ENCODE measurements at regions not wholly inside any gene's neighbourhood (a gene's known extent, or its start where the extent isn't known, plus 50 kb on each side); places are given as distances from the start of the nearest gene placed in this dataset.

DNA sequence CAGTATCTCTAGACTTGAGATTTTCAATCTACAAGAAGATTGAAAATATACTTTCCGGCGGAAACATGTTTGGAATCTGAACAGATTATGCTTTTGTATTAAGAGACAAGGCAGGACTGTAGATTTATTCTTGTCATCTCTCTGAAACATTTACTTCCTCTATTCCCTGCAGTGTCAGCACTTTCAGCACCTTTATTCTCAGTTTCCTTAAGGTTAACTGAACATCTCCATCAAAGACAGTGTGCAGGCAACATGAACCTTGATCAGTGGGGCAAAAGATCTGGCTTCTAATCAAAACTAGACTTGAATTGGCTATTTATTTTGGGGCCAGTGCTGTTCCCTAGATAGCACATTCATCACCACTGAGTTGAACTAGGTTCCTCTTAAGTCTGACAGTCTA, 129.9 kb upstream of the HCN1 start (continued):
- TF ChIP-seq, protein P1, sequence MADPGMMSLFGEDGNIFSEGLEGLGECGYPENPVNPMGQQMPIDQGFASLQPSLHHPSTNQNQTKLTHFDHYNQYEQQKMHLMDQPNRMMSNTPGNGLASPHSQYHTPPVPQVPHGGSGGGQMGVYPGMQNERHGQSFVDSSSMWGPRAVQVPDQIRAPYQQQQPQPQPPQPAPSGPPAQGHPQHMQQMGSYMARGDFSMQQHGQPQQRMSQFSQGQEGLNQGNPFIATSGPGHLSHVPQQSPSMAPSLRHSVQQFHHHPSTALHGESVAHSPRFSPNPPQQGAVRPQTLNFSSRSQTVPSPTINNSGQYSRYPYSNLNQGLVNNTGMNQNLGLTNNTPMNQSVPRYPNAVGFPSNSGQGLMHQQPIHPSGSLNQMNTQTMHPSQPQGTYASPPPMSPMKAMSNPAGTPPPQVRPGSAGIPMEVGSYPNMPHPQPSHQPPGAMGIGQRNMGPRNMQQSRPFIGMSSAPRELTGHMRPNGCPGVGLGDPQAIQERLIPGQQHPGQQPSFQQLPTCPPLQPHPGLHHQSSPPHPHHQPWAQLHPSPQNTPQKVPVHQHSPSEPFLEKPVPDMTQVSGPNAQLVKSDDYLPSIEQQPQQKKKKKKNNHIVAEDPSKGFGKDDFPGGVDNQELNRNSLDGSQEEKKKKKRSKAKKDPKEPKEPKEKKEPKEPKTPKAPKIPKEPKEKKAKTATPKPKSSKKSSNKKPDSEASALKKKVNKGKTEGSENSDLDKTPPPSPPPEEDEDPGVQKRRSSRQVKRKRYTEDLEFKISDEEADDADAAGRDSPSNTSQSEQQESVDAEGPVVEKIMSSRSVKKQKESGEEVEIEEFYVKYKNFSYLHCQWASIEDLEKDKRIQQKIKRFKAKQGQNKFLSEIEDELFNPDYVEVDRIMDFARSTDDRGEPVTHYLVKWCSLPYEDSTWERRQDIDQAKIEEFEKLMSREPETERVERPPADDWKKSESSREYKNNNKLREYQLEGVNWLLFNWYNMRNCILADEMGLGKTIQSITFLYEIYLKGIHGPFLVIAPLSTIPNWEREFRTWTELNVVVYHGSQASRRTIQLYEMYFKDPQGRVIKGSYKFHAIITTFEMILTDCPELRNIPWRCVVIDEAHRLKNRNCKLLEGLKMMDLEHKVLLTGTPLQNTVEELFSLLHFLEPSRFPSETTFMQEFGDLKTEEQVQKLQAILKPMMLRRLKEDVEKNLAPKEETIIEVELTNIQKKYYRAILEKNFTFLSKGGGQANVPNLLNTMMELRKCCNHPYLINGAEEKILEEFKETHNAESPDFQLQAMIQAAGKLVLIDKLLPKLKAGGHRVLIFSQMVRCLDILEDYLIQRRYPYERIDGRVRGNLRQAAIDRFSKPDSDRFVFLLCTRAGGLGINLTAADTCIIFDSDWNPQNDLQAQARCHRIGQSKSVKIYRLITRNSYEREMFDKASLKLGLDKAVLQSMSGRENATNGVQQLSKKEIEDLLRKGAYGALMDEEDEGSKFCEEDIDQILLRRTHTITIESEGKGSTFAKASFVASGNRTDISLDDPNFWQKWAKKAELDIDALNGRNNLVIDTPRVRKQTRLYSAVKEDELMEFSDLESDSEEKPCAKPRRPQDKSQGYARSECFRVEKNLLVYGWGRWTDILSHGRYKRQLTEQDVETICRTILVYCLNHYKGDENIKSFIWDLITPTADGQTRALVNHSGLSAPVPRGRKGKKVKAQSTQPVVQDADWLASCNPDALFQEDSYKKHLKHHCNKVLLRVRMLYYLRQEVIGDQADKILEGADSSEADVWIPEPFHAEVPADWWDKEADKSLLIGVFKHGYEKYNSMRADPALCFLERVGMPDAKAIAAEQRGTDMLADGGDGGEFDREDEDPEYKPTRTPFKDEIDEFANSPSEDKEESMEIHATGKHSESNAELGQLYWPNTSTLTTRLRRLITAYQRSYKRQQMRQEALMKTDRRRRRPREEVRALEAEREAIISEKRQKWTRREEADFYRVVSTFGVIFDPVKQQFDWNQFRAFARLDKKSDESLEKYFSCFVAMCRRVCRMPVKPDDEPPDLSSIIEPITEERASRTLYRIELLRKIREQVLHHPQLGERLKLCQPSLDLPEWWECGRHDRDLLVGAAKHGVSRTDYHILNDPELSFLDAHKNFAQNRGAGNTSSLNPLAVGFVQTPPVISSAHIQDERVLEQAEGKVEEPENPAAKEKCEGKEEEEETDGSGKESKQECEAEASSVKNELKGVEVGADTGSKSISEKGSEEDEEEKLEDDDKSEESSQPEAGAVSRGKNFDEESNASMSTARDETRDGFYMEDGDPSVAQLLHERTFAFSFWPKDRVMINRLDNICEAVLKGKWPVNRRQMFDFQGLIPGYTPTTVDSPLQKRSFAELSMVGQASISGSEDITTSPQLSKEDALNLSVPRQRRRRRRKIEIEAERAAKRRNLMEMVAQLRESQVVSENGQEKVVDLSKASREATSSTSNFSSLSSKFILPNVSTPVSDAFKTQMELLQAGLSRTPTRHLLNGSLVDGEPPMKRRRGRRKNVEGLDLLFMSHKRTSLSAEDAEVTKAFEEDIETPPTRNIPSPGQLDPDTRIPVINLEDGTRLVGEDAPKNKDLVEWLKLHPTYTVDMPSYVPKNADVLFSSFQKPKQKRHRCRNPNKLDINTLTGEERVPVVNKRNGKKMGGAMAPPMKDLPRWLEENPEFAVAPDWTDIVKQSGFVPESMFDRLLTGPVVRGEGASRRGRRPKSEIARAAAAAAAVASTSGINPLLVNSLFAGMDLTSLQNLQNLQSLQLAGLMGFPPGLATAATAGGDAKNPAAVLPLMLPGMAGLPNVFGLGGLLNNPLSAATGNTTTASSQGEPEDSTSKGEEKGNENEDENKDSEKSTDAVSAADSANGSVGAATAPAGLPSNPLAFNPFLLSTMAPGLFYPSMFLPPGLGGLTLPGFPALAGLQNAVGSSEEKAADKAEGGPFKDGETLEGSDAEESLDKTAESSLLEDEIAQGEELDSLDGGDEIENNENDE (IDR thresholded peaks at IDR 0.05; ENCODE audit: insufficient replicate concordance, low read length): no peak
- TF ChIP-seq SIRT6 (IDR thresholded peaks at IDR 0.05; ENCODE audit: low read length) (no peak), RXRA (IDR thresholded peaks at IDR 0.05; ENCODE audit: insufficient read depth, low read depth, low read length) (no peak), TBP (IDR thresholded peaks at IDR 0.05; ENCODE audit: low read depth, low read length) (no peak)
